HG03159 (cell line): ENCODE measurements at regions not wholly inside any gene's neighbourhood (a gene's known extent, or its start where the extent isn't known, plus 50 kb on each side); places are given as distances from the start of the nearest gene placed in this dataset.

Experiments
- ATAC-seq: cut with Tn5 transposase; IDR thresholded peaks from one replicate; pipeline ENCODE4 v1.9.1; 2021; ENCODE audit warnings: mild to moderate bottlenecking, moderate library complexity; ENCODE audit not compliant: unreplicated experiment

- ATAC-seq: no peak
Measured at GRCh38 chr2:220246386-220246785, 619.0 kb downstream of the SLC4A3 start.

- no peak for ATAC-seq
Measured at GRCh38 chr2:220247588-220248350, 620.3 kb downstream of the SLC4A3 start.

GRCh38 chr2:220259662-220260061 is 632.2 kb downstream of the SLC4A3 start:
- no peak for ATAC-seq

- no peak for ATAC-seq
Measured at GRCh38 chr2:220263300-220263699, 635.9 kb downstream of the SLC4A3 start.

- no peak for ATAC-seq
Measured at GRCh38 chr2:220269367-220269766, 641.9 kb downstream of the SLC4A3 start.

GRCh38 chr2:220270481-220271070 is 643.1 kb downstream of the SLC4A3 start:
- no peak for ATAC-seq

GRCh38 chr2:220272656-220273055 is 645.2 kb downstream of the SLC4A3 start:
- ATAC-seq: no peak

- ATAC-seq: no peak
Measured at GRCh38 chr2:220273082-220273481, 645.7 kb downstream of the SLC4A3 start.

- no peak for ATAC-seq
Measured at GRCh38 chr2:220275454-220275853, 648.0 kb downstream of the SLC4A3 start.

GRCh38 chr2:220276741-220277444 is 649.5 kb downstream of the SLC4A3 start:
- ATAC-seq: no peak

- ATAC-seq: no peak
Measured at GRCh38 chr2:220277445-220277975, 650.1 kb downstream of the SLC4A3 start.

- ATAC-seq: no peak
Measured at GRCh38 chr2:220278022-220278421, 650.6 kb downstream of the SLC4A3 start.

GRCh38 chr2:220279372-220279771 is 651.9 kb downstream of the SLC4A3 start:
- ATAC-seq: no peak

GRCh38 chr2:220279840-220280239 is 652.4 kb downstream of the SLC4A3 start:
- ATAC-seq: no peak

GRCh38 chr2:220280736-220281135 is 653.3 kb downstream of the SLC4A3 start:
- ATAC-seq: no peak

- no peak for ATAC-seq
Measured at GRCh38 chr2:220281771-220282170, 654.3 kb downstream of the SLC4A3 start.

- ATAC-seq: no peak
Measured at GRCh38 chr2:220282236-220282635, 654.8 kb downstream of the SLC4A3 start.

GRCh38 chr2:220293966-220294365 is 666.5 kb downstream of the SLC4A3 start:
- no peak for ATAC-seq

- ATAC-seq: no peak
Measured at GRCh38 chr2:220296174-220296573, 668.7 kb downstream of the SLC4A3 start.

GRCh38 chr2:220297093-220297492 is 669.7 kb downstream of the SLC4A3 start:
- no peak for ATAC-seq

GRCh38 chr2:220300806-220301205 is 673.4 kb downstream of the SLC4A3 start:
- ATAC-seq: no peak

GRCh38 chr2:220302756-220303155 is 675.3 kb downstream of the SLC4A3 start:
- no peak for ATAC-seq
